Liver (tissue), 8 donors: ENCODE measurements at regions not wholly inside any gene's neighbourhood (a gene's known extent, or its start where the extent isn't known, plus 50 kb on each side); places are given as distances from the start of the nearest gene placed in this dataset.

Source experiments
- DNase-seq: peaks from one replicate; pipeline ENCODE4 v3.0.0-alpha.2; 2017; ENCODE audit warnings: low spot score
- H3K27ac ChIP-seq, 2 donors: one replicate each; pipeline ENCODE4 v1.7.0; 2013; ENCODE audit warnings: inconsistent platforms in 2 of 2, low read length in 2 of 2, control low read depth in 1 of 2, low read depth in 1 of 2, mild to moderate bottlenecking in 1 of 2
- H3K27me3 ChIP-seq, 4 donors: one replicate each; pipeline versions ENCODE4 v1.6.1 to v1.7.0; 2013; ENCODE audit warnings: low read length in 3 of 4, inconsistent platforms in 1 of 4, mild to moderate bottlenecking in 1 of 4, moderate library complexity in 1 of 4; ENCODE audit not compliant: control insufficient read depth in 4 of 4, insufficient read depth in 4 of 4
- H3K36me3 ChIP-seq, 4 donors: one replicate each; pipeline versions ENCODE4 v1.6.1 to v1.7.0; 2013; ENCODE audit warnings: low read length in 3 of 4, mild to moderate bottlenecking in 3 of 4, low read depth in 1 of 4, moderate library complexity in 1 of 4; ENCODE audit not compliant: control insufficient read depth in 4 of 4, insufficient read depth in 3 of 4
- H3K4me1 ChIP-seq, 4 donors: one replicate each; pipeline versions ENCODE4 v1.6.1 to v1.7.0; 2013; ENCODE audit warnings: low read length in 3 of 4, mild to moderate bottlenecking in 3 of 4, moderate library complexity in 1 of 4; ENCODE audit not compliant: control insufficient read depth in 4 of 4, insufficient read depth in 4 of 4
- H3K4me3 ChIP-seq, 3 donors: one replicate each; pipeline versions ENCODE4 v1.6.1 to v1.7.0; 2013; ENCODE audit warnings: low read length in 3 of 3, control low read depth in 1 of 3, low read depth in 1 of 3, mild to moderate bottlenecking in 1 of 3
- H3K9ac ChIP-seq, 2 donors: one replicate each; pipeline ENCODE4 v1.7.0; 2013; ENCODE audit warnings: low read length in 2 of 2, mild to moderate bottlenecking in 2 of 2, moderate library complexity in 2 of 2, control low read depth in 1 of 2, low read depth in 1 of 2
- H3K9me3 ChIP-seq, 4 donors: one replicate each; pipeline versions ENCODE4 v1.6.1 to v1.7.0; 2013; ENCODE audit warnings: low read length in 3 of 4; ENCODE audit not compliant: control insufficient read depth in 4 of 4
- ATF3 ChIP-seq: IDR thresholded peaks from 2 replicates; pipeline ENCODE4 v1.6.1; 2016; ENCODE audit warnings: antibody characterized with exemption
- CTCF ChIP-seq: fragments of 150-350 bp; IDR thresholded peaks from 2 replicates; pipeline ENCODE4 v1.5.1; 2017; ENCODE audit warnings: improper control_type of control experiment, low read depth, low read length; ENCODE audit not compliant: missing input control
- EGR1 ChIP-seq, 2 donors: IDR thresholded peaks; 2 replicates each; pipeline ENCODE4 v1.6.1; 2016 to 2018; ENCODE audit warnings: antibody characterized with exemption in 2 of 2, low read depth in 2 of 2
- FOXA1 ChIP-seq: IDR thresholded peaks from 2 replicates; pipeline ENCODE4 v1.6.1; 2016; ENCODE audit warnings: antibody characterized with exemption
- GABPA ChIP-seq, 2 donors: IDR thresholded peaks in 1 of 2; conservative IDR thresholded peaks in 1 of 2; 2 replicates each; pipeline ENCODE4 v1.6.1; 2016; ENCODE audit warnings: antibody characterized with exemption in 2 of 2, mild to moderate bottlenecking in 1 of 2, moderate library complexity in 1 of 2
- HNF4G ChIP-seq: IDR thresholded peaks from 2 replicates; pipeline ENCODE4 v1.6.1; 2016; ENCODE audit warnings: antibody characterized with exemption
- JUND ChIP-seq, 2 donors: IDR thresholded peaks; 2 replicates each; pipeline ENCODE4 v1.6.1; 2016; ENCODE audit warnings: antibody characterized with exemption in 2 of 2
- NR2F2 ChIP-seq: IDR thresholded peaks from 2 replicates; pipeline ENCODE4 v1.6.1; 2016; ENCODE audit warnings: antibody characterized with exemption
- RAD21 ChIP-seq, 2 donors: IDR thresholded peaks; 2 replicates each; pipeline ENCODE4 v1.6.1; 2016; ENCODE audit warnings: antibody characterized with exemption in 2 of 2, mild to moderate bottlenecking in 2 of 2
- RXRA ChIP-seq, 2 donors: IDR thresholded peaks; 2 replicates each; pipeline ENCODE4 v1.6.1; 2017 to 2018; ENCODE audit warnings: antibody characterized with exemption in 2 of 2, mild to moderate bottlenecking in 1 of 2
- SP1 ChIP-seq: IDR thresholded peaks from 2 replicates; pipeline ENCODE4 v1.6.1; 2018; ENCODE audit warnings: antibody characterized with exemption, mild to moderate bottlenecking
- YY1 ChIP-seq: IDR thresholded peaks from 2 replicates; pipeline ENCODE4 v1.6.1; 2016; ENCODE audit warnings: antibody characterized with exemption, mild to moderate bottlenecking
- WGBS: extraction: QIAGEN DNeasy Blood & Tissue Kit; methylation state at CpG from one replicate; pipeline ENCODE4 v1.1.7; 2013; 5-methylcytosine and 5-hydroxymethylcytosine counted together
- TF ChIP-seq, protein P1 (sequence below): IDR thresholded peaks from 2 replicates; pipeline ENCODE4 v1.6.1; 2016; ENCODE audit warnings: antibody characterized with exemption, mild to moderate bottlenecking
- TF ChIP-seq, protein P2 (sequence below): IDR thresholded peaks from 2 replicates; pipeline ENCODE4 v1.6.1; 2016; ENCODE audit warnings: antibody characterized with exemption
- TF ChIP-seq, protein P3 (sequence below): IDR thresholded peaks from 2 replicates; pipeline ENCODE4 v1.6.1; 2016; ENCODE audit warnings: antibody characterized with exemption
- donor health status: healthy.
- donor health status: healthy.
- donor health status: healthy.
- donor health status: healthy.
- donor health status: healthy.

- H3K27ac ChIP-seq = no peak overlapping the region
- H3K36me3 ChIP-seq = no peaks in the 10 kb centered on the region
- no peak for DNase-seq
- peaks cover 0 to 2% (median 0%) of the 10 kb centered on the region in 4 donors for H3K9me3 ChIP-seq
- no peak overlapping the region for H3K4me3 ChIP-seq
- TF ChIP-seq ATF3 (no peak), RXRA (IDR thresholded peaks at IDR 0.05) (no peak), HNF4G (no peak), SP1 (no peak), NR2F2 (no peak), FOXA1 (no peak), JUND (IDR thresholded peaks at IDR 0.05) (no peak), EGR1 (IDR thresholded peaks at IDR 0.05; ENCODE audit: low read depth in 2 of 2) (no peak), GABPA (IDR thresholded peaks at IDR 0.05 in 1 of 2, conservative IDR thresholded peaks at IDR 0.05 in 1 of 2) (no peak)
- TF ChIP-seq, protein P1, sequence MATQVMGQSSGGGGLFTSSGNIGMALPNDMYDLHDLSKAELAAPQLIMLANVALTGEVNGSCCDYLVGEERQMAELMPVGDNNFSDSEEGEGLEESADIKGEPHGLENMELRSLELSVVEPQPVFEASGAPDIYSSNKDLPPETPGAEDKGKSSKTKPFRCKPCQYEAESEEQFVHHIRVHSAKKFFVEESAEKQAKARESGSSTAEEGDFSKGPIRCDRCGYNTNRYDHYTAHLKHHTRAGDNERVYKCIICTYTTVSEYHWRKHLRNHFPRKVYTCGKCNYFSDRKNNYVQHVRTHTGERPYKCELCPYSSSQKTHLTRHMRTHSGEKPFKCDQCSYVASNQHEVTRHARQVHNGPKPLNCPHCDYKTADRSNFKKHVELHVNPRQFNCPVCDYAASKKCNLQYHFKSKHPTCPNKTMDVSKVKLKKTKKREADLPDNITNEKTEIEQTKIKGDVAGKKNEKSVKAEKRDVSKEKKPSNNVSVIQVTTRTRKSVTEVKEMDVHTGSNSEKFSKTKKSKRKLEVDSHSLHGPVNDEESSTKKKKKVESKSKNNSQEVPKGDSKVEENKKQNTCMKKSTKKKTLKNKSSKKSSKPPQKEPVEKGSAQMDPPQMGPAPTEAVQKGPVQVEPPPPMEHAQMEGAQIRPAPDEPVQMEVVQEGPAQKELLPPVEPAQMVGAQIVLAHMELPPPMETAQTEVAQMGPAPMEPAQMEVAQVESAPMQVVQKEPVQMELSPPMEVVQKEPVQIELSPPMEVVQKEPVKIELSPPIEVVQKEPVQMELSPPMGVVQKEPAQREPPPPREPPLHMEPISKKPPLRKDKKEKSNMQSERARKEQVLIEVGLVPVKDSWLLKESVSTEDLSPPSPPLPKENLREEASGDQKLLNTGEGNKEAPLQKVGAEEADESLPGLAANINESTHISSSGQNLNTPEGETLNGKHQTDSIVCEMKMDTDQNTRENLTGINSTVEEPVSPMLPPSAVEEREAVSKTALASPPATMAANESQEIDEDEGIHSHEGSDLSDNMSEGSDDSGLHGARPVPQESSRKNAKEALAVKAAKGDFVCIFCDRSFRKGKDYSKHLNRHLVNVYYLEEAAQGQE = no peak
- TF ChIP-seq, protein P2, sequence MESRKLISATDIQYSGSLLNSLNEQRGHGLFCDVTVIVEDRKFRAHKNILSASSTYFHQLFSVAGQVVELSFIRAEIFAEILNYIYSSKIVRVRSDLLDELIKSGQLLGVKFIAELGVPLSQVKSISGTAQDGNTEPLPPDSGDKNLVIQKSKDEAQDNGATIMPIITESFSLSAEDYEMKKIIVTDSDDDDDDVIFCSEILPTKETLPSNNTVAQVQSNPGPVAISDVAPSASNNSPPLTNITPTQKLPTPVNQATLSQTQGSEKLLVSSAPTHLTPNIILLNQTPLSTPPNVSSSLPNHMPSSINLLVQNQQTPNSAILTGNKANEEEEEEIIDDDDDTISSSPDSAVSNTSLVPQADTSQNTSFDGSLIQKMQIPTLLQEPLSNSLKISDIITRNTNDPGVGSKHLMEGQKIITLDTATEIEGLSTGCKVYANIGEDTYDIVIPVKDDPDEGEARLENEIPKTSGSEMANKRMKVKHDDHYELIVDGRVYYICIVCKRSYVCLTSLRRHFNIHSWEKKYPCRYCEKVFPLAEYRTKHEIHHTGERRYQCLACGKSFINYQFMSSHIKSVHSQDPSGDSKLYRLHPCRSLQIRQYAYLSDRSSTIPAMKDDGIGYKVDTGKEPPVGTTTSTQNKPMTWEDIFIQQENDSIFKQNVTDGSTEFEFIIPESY = no peak
- TF ChIP-seq, protein P3, sequence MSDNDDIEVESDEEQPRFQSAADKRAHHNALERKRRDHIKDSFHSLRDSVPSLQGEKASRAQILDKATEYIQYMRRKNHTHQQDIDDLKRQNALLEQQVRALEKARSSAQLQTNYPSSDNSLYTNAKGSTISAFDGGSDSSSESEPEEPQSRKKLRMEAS = no peak
- no peaks in the 10 kb centered on the region for H3K27me3 ChIP-seq
- no peak overlapping the region for H3K9ac ChIP-seq
- no peaks in the 10 kb centered on the region for H3K4me1 ChIP-seq
Observed at GRCh38 chr2:220931491-220931890, 640.6 kb downstream of the EPHA4 start.

GRCh38 chr2:220932041-220932440, 640.1 kb downstream of the EPHA4 start:
- Histone ChIP-seq H3K36me3 (no peaks in the 10 kb centered on the region), H3K9me3 (no peaks in the 10 kb centered on the region), H3K4me3 (no peak overlapping the region), H3K27ac (no peak overlapping the region), H3K27me3 (no peaks in the 10 kb centered on the region), H3K4me1 (no peaks in the 10 kb centered on the region), H3K9ac (no peak overlapping the region)
- DNase-seq = no peak
- 81% methylated on average over 3 of the region's 3 CpGs for WGBS
- TF ChIP-seq FOXA1 = no peak
- TF ChIP-seq HNF4G = no peak
- no peak for TF ChIP-seq GABPA (IDR thresholded peaks at IDR 0.05 in 1 of 2, conservative IDR thresholded peaks at IDR 0.05 in 1 of 2)
- no peak for TF ChIP-seq YY1

DNA sequence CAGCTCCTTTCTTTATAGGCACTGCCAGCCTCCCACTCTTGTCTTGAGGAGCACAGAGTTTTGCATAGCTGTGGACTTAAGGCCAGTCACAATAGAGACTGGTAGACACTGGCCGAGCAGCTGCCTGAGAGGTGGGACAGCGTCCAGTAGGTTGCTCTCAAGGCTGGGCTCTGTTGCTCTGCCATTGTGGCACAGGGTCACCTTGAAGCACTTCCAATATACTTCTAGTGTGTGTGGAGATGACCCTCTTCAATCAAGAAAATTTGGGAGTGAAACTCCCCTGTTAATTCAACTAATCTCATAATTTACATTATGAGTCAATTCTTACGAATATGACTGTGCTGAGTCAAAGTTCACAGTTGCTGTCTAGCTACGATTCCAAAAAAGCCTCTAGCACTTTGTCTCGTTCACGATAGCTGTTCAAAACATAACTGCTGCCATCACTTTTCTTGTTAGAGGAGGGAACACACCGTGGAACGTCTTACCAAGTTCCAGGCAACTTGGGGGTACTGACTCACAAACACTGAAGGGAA, 636.2 kb downstream of the EPHA4 start:
- Histone ChIP-seq H3K36me3 (no peaks in the 10 kb centered on the region), H3K27me3 (no peaks in the 10 kb centered on the region), H3K4me1 (no peaks in the 10 kb centered on the region), H3K9me3 (no peaks in the 10 kb centered on the region), H3K4me3 (no peak overlapping the region), H3K9ac (no peak overlapping the region), H3K27ac (no peak overlapping the region)
- no peak for TF ChIP-seq CTCF
- no peak for TF ChIP-seq SP1
- no peak for TF ChIP-seq RXRA (IDR thresholded peaks at IDR 0.05)
- no peak for TF ChIP-seq RAD21 (IDR thresholded peaks at IDR 0.05)
- DNase-seq = no peak
- 69% methylated on average over 8 of the region's 8 CpGs for WGBS
